ENCODE measurements at regions not wholly inside any gene's neighbourhood (a gene's known extent, or its start where the extent isn't known, plus 50 kb on each side); places are given as distances from the start of the nearest gene placed in this dataset.

- no peaks in the 10 kb centered on the region for H3K9me3 ChIP-seq (ENCODE audit: low read length)
- CTCF ChIA-PET = no interaction called here
Measured at GRCh38 chr7:25613912-25614311, 385.6 kb upstream of the NPVF start.

GRCh38 chr7:25614415-25614814 is 386.1 kb upstream of the NPVF start:
- Histone ChIP-seq H3K9ac (ENCODE audit: low read length) (no peak overlapping the region), H3K9me2 (replicated peaks; ENCODE audit: low read length) (no peaks in the 10 kb centered on the region), H3K36me3 (ENCODE audit: low read depth, low read length) (no peaks in the 10 kb centered on the region), H3F3A (ENCODE audit: low read length, unreplicated experiment) (no peaks in the 10 kb centered on the region), H3K4me2 (ENCODE audit: low read length) (no peak overlapping the region), H3K9me3 (ENCODE audit: low read length) (no peaks in the 10 kb centered on the region), H4K20me1 (ENCODE audit: low read length) (no peaks in the 10 kb centered on the region), H3K27ac (ENCODE audit: low read length) (no peak overlapping the region), H2AFZ (ENCODE audit: low read length) (no peak overlapping the region), H3K27me3 (ENCODE audit: low read length) (no peaks in the 10 kb centered on the region), H3K4me1 (ENCODE audit: insufficient read depth, low read length) (no peaks in the 10 kb centered on the region), H3K79me2 (ENCODE audit: low read length) (no peaks in the 10 kb centered on the region), H3K4me3 (ENCODE audit: low read length) (no peak overlapping the region)
- POLR2A ChIA-PET (ENCODE audit: unreplicated experiment) = no interaction called here
- CTCF ChIA-PET = no interaction called here
- TF ChIP-seq CTCF (conservative IDR thresholded peaks at IDR 0.05; ENCODE audit: low read depth, low read length) = no peak
- no peak for TF ChIP-seq EZH2phosphoT487 (IDR thresholded peaks at IDR 0.05; ENCODE audit: borderline replicate concordance, low read length)
- no peak for TF ChIP-seq EZH2 (IDR thresholded peaks at IDR 0.05; ENCODE audit: low read length, unreplicated experiment)
- BruUV-seq (replicated peaks) = no TSS peak
- no peak for ATAC-seq
- intact Hi-C loops (cut with micrococcal nuclease) = no loop called here
- DNase-seq = no peak

More at GRCh38 chr7:25613912-25614311, 385.6 kb upstream of the NPVF start:
- POLR2A ChIA-PET (ENCODE audit: unreplicated experiment) = no interaction called here
- Histone ChIP-seq H3K4me2 (ENCODE audit: low read length) (no peak overlapping the region), H3K9ac (ENCODE audit: low read length) (no peak overlapping the region), H2AFZ (ENCODE audit: low read length) (no peak overlapping the region), H3K27me3 (ENCODE audit: low read length) (no peaks in the 10 kb centered on the region), H3K79me2 (ENCODE audit: low read length) (no peaks in the 10 kb centered on the region), H4K20me1 (ENCODE audit: low read length) (no peaks in the 10 kb centered on the region), H3K4me3 (ENCODE audit: low read length) (no peak overlapping the region), H3K27ac (ENCODE audit: low read length) (no peak overlapping the region), H3F3A (ENCODE audit: low read length, unreplicated experiment) (no peaks in the 10 kb centered on the region), H3K4me1 (ENCODE audit: insufficient read depth, low read length) (no peaks in the 10 kb centered on the region), H3K9me2 (replicated peaks; ENCODE audit: low read length) (no peaks in the 10 kb centered on the region), H3K36me3 (ENCODE audit: low read depth, low read length) (no peaks in the 10 kb centered on the region)
- BruUV-seq (replicated peaks) = no TSS peak
- ATAC-seq (no peak), DNase-seq (no peak)
- intact Hi-C loops (cut with micrococcal nuclease) = no loop called here
- TF ChIP-seq EZH2 (IDR thresholded peaks at IDR 0.05; ENCODE audit: low read length, unreplicated experiment) = no peak

GRCh38 chr7:25615003-25615402 is 386.7 kb upstream of the NPVF start:
- no peak overlapping the region for H3K4me3 ChIP-seq (ENCODE audit: low read length)
- H3F3A ChIP-seq (ENCODE audit: low read length, unreplicated experiment) = no peaks in the 10 kb centered on the region
- H3K4me1 ChIP-seq (ENCODE audit: insufficient read depth, low read length) = no peaks in the 10 kb centered on the region
- H3K9ac ChIP-seq (ENCODE audit: low read length) = no peak overlapping the region
- TF ChIP-seq CTCF (conservative IDR thresholded peaks at IDR 0.05; ENCODE audit: low read depth, low read length) = no peak
- TF ChIP-seq EZH2phosphoT487 (IDR thresholded peaks at IDR 0.05; ENCODE audit: borderline replicate concordance, low read length) = no peak
- TF ChIP-seq EZH2 (IDR thresholded peaks at IDR 0.05; ENCODE audit: low read length, unreplicated experiment) = no peak
- BruUV-seq (replicated peaks) = no TSS peak
- no peak overlapping the region for H2AFZ ChIP-seq (ENCODE audit: low read length)
- H3K27me3 ChIP-seq (ENCODE audit: low read length) = no peaks in the 10 kb centered on the region
- no peaks in the 10 kb centered on the region for H3K9me3 ChIP-seq (ENCODE audit: low read length)
- no peaks in the 10 kb centered on the region for H3K36me3 ChIP-seq (ENCODE audit: low read depth, low read length)
- H3K79me2 ChIP-seq (ENCODE audit: low read length) = no peaks in the 10 kb centered on the region
- DNase-seq (no peak), ATAC-seq (no peak)
- H3K9me2 ChIP-seq (replicated peaks; ENCODE audit: low read length) = no peaks in the 10 kb centered on the region
- H3K27ac ChIP-seq (ENCODE audit: low read length) = no peak overlapping the region
- CTCF ChIA-PET = no interaction called here
- POLR2A ChIA-PET (ENCODE audit: unreplicated experiment) = no interaction called here
- H3K4me2 ChIP-seq (ENCODE audit: low read length) = no peak overlapping the region
- intact Hi-C loops (cut with micrococcal nuclease) = no loop called here
- H4K20me1 ChIP-seq (ENCODE audit: low read length) = no peaks in the 10 kb centered on the region

Data from PC-3 (cell line).